ENCODE measurements at regions not wholly inside any gene's neighbourhood (a gene's known extent, or its start where the extent isn't known, plus 50 kb on each side); places are given as distances from the start of the nearest gene placed in this dataset.
"Not testable (repeated sequence)": the region's sequence is repeated elsewhere in the genome, so short reads cannot be mapped to it uniquely, and the experiment has no call there.

- TF ChIP-seq CTCF, POLR2A (IDR thresholded peaks at IDR 0.05): not testable (repeated sequence)
Observed at GRCh38 chr11:67884761-67885558, 118.9 kb downstream of the UNC93B1 start.

All from right lobe of liver (tissue), 4 donors.